SK-N-SH treated with all-trans-retinoic acid at 6 μM for 48 hours (cell line): ENCODE measurements at regions not wholly inside any gene's neighbourhood (a gene's known extent, or its start where the extent isn't known, plus 50 kb on each side); places are given as distances from the start of the nearest gene placed in this dataset.

Source experiments
- ATAC-seq: fragments of 200-7000 bp; cut with Tn5 transposase; 3 replicates; pipeline ENCODE4 v1.9.1; 2020; ENCODE audit warnings: mild to moderate bottlenecking, moderate library complexity
- BACH2 ChIP-seq: fragments of 250-450 bp; sonication (Bioruptor Pico); IDR thresholded peaks from 2 replicates; pipeline ENCODE4 v1.9.0; 2021; ENCODE audit warnings: mild to moderate bottlenecking, borderline replicate concordance
- CREB5 ChIP-seq: fragments of 250-450 bp; sonication (Bioruptor Pico); IDR thresholded peaks from 2 replicates; pipeline ENCODE4 v1.5.1; 2020; ENCODE audit warnings: low read depth, mild to moderate bottlenecking, moderate library complexity
- CSDC2 ChIP-seq: fragments of 250-450 bp; sonication (Bioruptor Pico); IDR thresholded peaks from 2 replicates; pipeline ENCODE4 v1.5.0; 2020; ENCODE audit warnings: mild to moderate bottlenecking, moderate library complexity
- CSRNP3 ChIP-seq: fragments of 250-450 bp; sonication (Bioruptor Pico); IDR thresholded peaks from 2 replicates; pipeline ENCODE4 v1.5.1; 2021; ENCODE audit warnings: mild to moderate bottlenecking, moderate library complexity
- ESRRG ChIP-seq: fragments of 250-450 bp; sonication (Bioruptor Pico); IDR thresholded peaks from 2 replicates; pipeline ENCODE4 v1.6.1; 2021; ENCODE audit warnings: mild to moderate bottlenecking
- GLIS3 ChIP-seq: fragments of 250-450 bp; sonication (Bioruptor Pico); IDR thresholded peaks from 2 replicates; pipeline ENCODE4 v1.5.0; 2020; ENCODE audit warnings: mild to moderate bottlenecking, moderate library complexity
- ISL1 ChIP-seq: fragments of 250-450 bp; sonication (Bioruptor Pico); IDR thresholded peaks from 2 replicates; pipeline ENCODE4 v2.1.2; 2022; ENCODE audit warnings: mild to moderate bottlenecking, moderate library complexity
- OSR1 ChIP-seq: fragments of 250-450 bp; sonication (Bioruptor Pico); IDR thresholded peaks from 2 replicates; pipeline ENCODE4 v1.8.0; 2022; ENCODE audit warnings: moderate library complexity, mild to moderate bottlenecking, inconsistent platforms
- PATZ1 ChIP-seq: fragments of 250-450 bp; sonication (Bioruptor Pico); IDR thresholded peaks from 2 replicates; pipeline ENCODE4 v1.8.0; 2020; ENCODE audit warnings: mild to moderate bottlenecking, moderate library complexity, borderline replicate concordance
- POU6F1 ChIP-seq: fragments of 250-450 bp; sonication (Bioruptor Pico); IDR thresholded peaks from 2 replicates; pipeline ENCODE4 v1.8.0; 2021; ENCODE audit warnings: low read depth, mild to moderate bottlenecking, moderate library complexity, borderline replicate concordance
- PPARA ChIP-seq: fragments of 250-450 bp; sonication (Bioruptor Pico); IDR thresholded peaks from 2 replicates; pipeline ENCODE4 v1.5.0; 2020; ENCODE audit warnings: mild to moderate bottlenecking, borderline replicate concordance
- RARB ChIP-seq: fragments of 250-450 bp; sonication (Bioruptor Pico); IDR thresholded peaks from 2 replicates; pipeline ENCODE4 v1.8.0; 2021; ENCODE audit warnings: mild to moderate bottlenecking, moderate library complexity
- TCF4 ChIP-seq: fragments of 250-450 bp; sonication (Bioruptor Pico); IDR thresholded peaks from 2 replicates; pipeline ENCODE4 v1.8.0; 2021; ENCODE audit warnings: mild to moderate bottlenecking, moderate library complexity, borderline replicate concordance
- TOX ChIP-seq: fragments of 250-450 bp; sonication (Bioruptor Pico); IDR thresholded peaks from 2 replicates; pipeline ENCODE4 v1.8.0; 2021; ENCODE audit warnings: mild to moderate bottlenecking, moderate library complexity, borderline replicate concordance
- TSHZ2 ChIP-seq: fragments of 250-450 bp; sonication (Bioruptor Pico); IDR thresholded peaks from 2 replicates; pipeline ENCODE4 v1.5.0; 2020; ENCODE audit warnings: mild to moderate bottlenecking, moderate library complexity
- ZC3H10 ChIP-seq: fragments of 250-450 bp; sonication (Bioruptor Pico); IDR thresholded peaks from 2 replicates; pipeline ENCODE4 v1.5.1; 2021; ENCODE audit warnings: mild to moderate bottlenecking, moderate library complexity
- ZFP3 ChIP-seq: fragments of 250-450 bp; sonication (Bioruptor Pico); IDR thresholded peaks from 2 replicates; pipeline ENCODE4 v1.5.0; 2020; ENCODE audit warnings: mild to moderate bottlenecking, moderate library complexity
- ZFP30 ChIP-seq: fragments of 450-650 bp; formaldehyde crosslinking; IDR thresholded peaks from 2 replicates; pipeline ENCODE4 v1.5.0; 2022; ENCODE audit warnings: mild to moderate bottlenecking, moderate library complexity
- ZNF565 ChIP-seq: fragments of 450-650 bp; formaldehyde crosslinking; conservative IDR thresholded peaks from 2 replicates; pipeline ENCODE4 v1.5.0; 2020; ENCODE audit warnings: low read depth, mild to moderate bottlenecking, moderate library complexity
- ZNF70 ChIP-seq: fragments of 450-650 bp; formaldehyde crosslinking; IDR thresholded peaks from 2 replicates; pipeline ENCODE4 v1.5.0; 2020; ENCODE audit warnings: mild to moderate bottlenecking, moderate library complexity
- ZNF8 ChIP-seq: fragments of 450-650 bp; formaldehyde crosslinking; IDR thresholded peaks from 2 replicates; pipeline ENCODE4 v1.5.0; 2020; ENCODE audit warnings: mild to moderate bottlenecking, moderate library complexity

GRCh38 chr6:170471491-170471890, 81.6 kb downstream of the PSMB1 start:
- TF ChIP-seq ISL1 (no peak), POU6F1 (CRISPR knock-in tag) (no peak), ZC3H10 (no peak), GLIS3 (CRISPR knock-in tag) (no peak)
- ATAC-seq = no peak

- TF ChIP-seq CREB5 (CRISPR knock-in tag) = no peak
- TF ChIP-seq OSR1 (CRISPR knock-in tag) = no peak
- TF ChIP-seq TOX (CRISPR knock-in tag) = no peak
- no peak for TF ChIP-seq PATZ1 (CRISPR knock-in tag)
- no peak for TF ChIP-seq ZNF8
- TF ChIP-seq ESRRG (CRISPR knock-in tag) = no peak
- no peak for TF ChIP-seq CSDC2 (CRISPR knock-in tag)
- TF ChIP-seq, all 23 proteins: peak for 0
These were observed 82.4 kb downstream of the PSMB1 start for GRCh38 chr6:170470734-170471133.

GRCh38 chr6:170464524-170464979, 88.6 kb downstream of the PSMB1 start:
- no peak for ATAC-seq
- TF ChIP-seq CSRNP3 (CRISPR knock-in tag) = no peak
- no peak for TF ChIP-seq ZFP3 (CRISPR knock-in tag)
- TF ChIP-seq TSHZ2 (CRISPR knock-in tag) = no peak
- TF ChIP-seq PPARA = no peak
- TF ChIP-seq RARB (CRISPR knock-in tag) = no peak
- no peak for TF ChIP-seq TCF4
- TF ChIP-seq CREB5 (CRISPR knock-in tag) = no peak
- no peak for TF ChIP-seq OSR1 (CRISPR knock-in tag)
- no peak for TF ChIP-seq POU6F1 (CRISPR knock-in tag)
- TF ChIP-seq CSDC2 (CRISPR knock-in tag) = no peak
- no peak for TF ChIP-seq ZNF565
- TF ChIP-seq ZFP30 (CRISPR knock-in tag) = no peak
- TF ChIP-seq ZC3H10 = no peak
- no peak for TF ChIP-seq BACH2 (CRISPR knock-in tag)
- TF ChIP-seq TOX (CRISPR knock-in tag) = no peak
- no peak for TF ChIP-seq ZNF70 (CRISPR knock-in tag)
- TF ChIP-seq ISL1 = no peak
- no peak for TF ChIP-seq ZNF8

More at GRCh38 chr6:170470734-170471133, 82.4 kb downstream of the PSMB1 start:
- ATAC-seq = no peak
